ENCODE measurements at regions not wholly inside any gene's neighbourhood (a gene's known extent, or its start where the extent isn't known, plus 50 kb on each side); places are given as distances from the start of the nearest gene placed in this dataset.
"Not testable (repeated sequence)": the region's sequence is repeated elsewhere in the genome, so short reads cannot be mapped to it uniquely, and the experiment has no call there.

DNA sequence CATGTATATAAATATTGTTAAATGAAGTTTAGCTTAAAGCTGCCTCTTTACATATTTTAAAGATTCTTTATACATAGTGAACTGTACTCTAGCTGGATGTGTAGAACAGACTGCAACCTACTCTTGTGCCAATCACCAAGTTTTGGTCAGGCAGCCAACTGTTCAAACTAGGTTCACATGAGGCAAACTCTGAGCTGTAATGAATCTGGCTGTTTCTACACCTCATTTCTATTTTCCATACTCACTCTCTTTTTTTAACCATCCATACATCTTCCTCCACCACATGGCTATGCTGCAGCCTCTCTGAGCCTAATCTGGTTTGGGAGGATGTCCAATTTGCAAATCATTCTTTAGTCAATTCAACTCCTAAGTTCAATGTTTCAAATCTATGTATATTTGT is 974.8 kb downstream of the CNTNAP5 start:
- H3K27ac ChIP-seq, result no peak overlapping the region
- H3K4me3 ChIP-seq (replicated peaks in 1 of 3), result no peak overlapping the region
- TF ChIP-seq, protein P1, sequence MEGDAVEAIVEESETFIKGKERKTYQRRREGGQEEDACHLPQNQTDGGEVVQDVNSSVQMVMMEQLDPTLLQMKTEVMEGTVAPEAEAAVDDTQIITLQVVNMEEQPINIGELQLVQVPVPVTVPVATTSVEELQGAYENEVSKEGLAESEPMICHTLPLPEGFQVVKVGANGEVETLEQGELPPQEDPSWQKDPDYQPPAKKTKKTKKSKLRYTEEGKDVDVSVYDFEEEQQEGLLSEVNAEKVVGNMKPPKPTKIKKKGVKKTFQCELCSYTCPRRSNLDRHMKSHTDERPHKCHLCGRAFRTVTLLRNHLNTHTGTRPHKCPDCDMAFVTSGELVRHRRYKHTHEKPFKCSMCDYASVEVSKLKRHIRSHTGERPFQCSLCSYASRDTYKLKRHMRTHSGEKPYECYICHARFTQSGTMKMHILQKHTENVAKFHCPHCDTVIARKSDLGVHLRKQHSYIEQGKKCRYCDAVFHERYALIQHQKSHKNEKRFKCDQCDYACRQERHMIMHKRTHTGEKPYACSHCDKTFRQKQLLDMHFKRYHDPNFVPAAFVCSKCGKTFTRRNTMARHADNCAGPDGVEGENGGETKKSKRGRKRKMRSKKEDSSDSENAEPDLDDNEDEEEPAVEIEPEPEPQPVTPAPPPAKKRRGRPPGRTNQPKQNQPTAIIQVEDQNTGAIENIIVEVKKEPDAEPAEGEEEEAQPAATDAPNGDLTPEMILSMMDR (IDR thresholded peaks at IDR 0.05), result no peak
- no peak for TF ChIP-seq POLR2A (IDR thresholded peaks at IDR 0.05)
- H3K4me1 ChIP-seq, result no peaks in the 10 kb centered on the region
- H3K36me3 ChIP-seq, result no peaks in the 10 kb centered on the region
- no peak for DNase-seq
- intact Hi-C loops (cut with DNase I), result no loop called here
- no peaks in the 10 kb centered on the region for H3K9me3 ChIP-seq
- no peaks in the 10 kb centered on the region for H3K27me3 ChIP-seq

DNA sequence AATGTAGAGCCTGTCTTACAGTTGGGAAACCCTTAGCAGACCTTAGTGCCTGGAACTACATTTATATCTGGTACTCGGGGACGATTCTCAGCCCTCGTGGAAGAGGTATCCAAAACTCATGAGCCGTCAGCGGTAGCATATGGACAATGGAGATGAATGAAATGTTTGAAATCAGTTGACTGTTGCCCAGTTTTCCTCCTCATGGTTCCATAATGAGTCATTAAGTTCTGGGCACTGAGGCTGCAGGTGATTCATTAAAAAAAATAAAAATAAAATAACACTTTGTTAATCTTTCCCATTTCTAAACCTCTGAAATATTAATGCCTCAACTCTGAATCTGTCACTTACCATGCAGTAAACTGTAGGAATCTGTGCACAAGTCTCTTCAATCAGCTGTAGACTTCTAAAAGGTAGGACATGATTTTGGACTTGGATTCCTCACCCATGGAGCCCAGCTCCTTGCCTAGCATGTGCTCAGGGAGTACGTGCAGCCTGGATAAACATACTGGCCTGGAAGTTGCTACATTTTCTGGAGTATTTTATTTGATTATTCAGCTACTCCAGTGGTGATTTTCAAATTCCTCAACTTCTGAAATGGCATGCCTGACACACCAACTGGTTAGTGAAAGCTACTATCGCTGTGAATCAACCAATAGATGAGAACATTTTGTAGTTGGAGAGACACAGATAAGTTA is 979.2 kb downstream of the CNTNAP5 start:
- DNase-seq, result no peak
- Histone ChIP-seq H3K36me3 (no peaks in the 10 kb centered on the region), H3K4me1 (no peaks in the 10 kb centered on the region), H3K9me3 (no peaks in the 10 kb centered on the region), H3K4me3 (replicated peaks in 1 of 3) (no peak overlapping the region), H3K27me3 (no peaks in the 10 kb centered on the region), H3K27ac (no peak overlapping the region)
- TF ChIP-seq POLR2A (IDR thresholded peaks at IDR 0.05), result no peak
- TF ChIP-seq, protein P1 (IDR thresholded peaks at IDR 0.05), result no peak
- intact Hi-C loops (cut with DNase I), result no loop called here
- 87 to 90% methylated on average over 7 of the region's 7 CpGs for WGBS, 2 donors

GRCh38 chr2:125006676-125007075 is 981.6 kb downstream of the CNTNAP5 start:
- intact Hi-C loops (cut with DNase I), result no loop called here
- no peaks in the 10 kb centered on the region for H3K36me3 ChIP-seq
- no peaks in the 10 kb centered on the region for H3K27me3 ChIP-seq
- H3K9me3 ChIP-seq, result no peaks in the 10 kb centered on the region
- DNase-seq, result no peak
- H3K27ac ChIP-seq, result no peak overlapping the region
- WGBS, 2 donors, result 50 to 66% methylated on average over 4 of the region's 4 CpGs
- no peaks in the 10 kb centered on the region for H3K4me1 ChIP-seq
- TF ChIP-seq, protein P1 (IDR thresholded peaks at IDR 0.05), result no peak
- TF ChIP-seq POLR2A (IDR thresholded peaks at IDR 0.05), result no peak
- no peak overlapping the region for H3K4me3 ChIP-seq (replicated peaks in 1 of 3)

GRCh38 chr2:125028721-125029120 is 1003.6 kb downstream of the CNTNAP5 start:
- H3K27ac ChIP-seq; H3K4me3 ChIP-seq (replicated peaks in 1 of 3); H3K4me1 ChIP-seq; H3K36me3 ChIP-seq; H3K9me3 ChIP-seq; intact Hi-C loops (cut with DNase I); H3K27me3 ChIP-seq; DNase-seq: not testable (repeated sequence)
- WGBS, 2 donors, result 85 to 88% methylated on average over 4 of the region's 4 CpGs

DNA sequence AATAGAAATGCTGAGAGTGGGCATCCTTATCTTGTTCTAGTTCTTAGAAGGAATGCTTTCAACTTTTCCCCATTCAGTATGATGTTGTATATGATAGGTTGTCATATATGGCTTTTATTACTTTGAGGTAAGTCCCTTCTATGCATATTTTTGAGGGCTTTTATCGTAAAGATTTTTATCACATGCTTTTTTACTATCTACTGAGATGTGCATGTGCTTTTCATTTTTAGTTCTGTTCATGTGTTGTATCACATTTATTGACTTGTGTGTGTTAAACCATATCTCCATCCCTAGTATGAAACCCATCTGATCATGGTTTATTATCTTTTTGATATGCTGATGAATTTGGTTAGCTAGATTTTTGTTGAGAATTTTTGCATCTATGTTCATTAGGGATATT is 1008.8 kb downstream of the CNTNAP5 start:
- H3K9me3 ChIP-seq, result no peaks in the 10 kb centered on the region
- H3K27ac ChIP-seq, result no peak overlapping the region
- WGBS, 2 donors, result 88 to 92% methylated on average over 1 of the region's 1 CpG
- H3K4me3 ChIP-seq (replicated peaks in 1 of 3), result no peak overlapping the region
- no peaks in the 10 kb centered on the region for H3K36me3 ChIP-seq
- intact Hi-C loops (cut with DNase I), result no loop called here
- no peak for DNase-seq
- no peaks in the 10 kb centered on the region for H3K4me1 ChIP-seq
- H3K27me3 ChIP-seq, result no peaks in the 10 kb centered on the region
- TF ChIP-seq, protein P1 (IDR thresholded peaks at IDR 0.05), result no peak
- TF ChIP-seq POLR2A (IDR thresholded peaks at IDR 0.05), result no peak
